Heart left ventricle (tissue), 16 donors: ENCODE measurements at regions not wholly inside any gene's neighbourhood (a gene's known extent, or its start where the extent isn't known, plus 50 kb on each side); places are given as distances from the start of the nearest gene placed in this dataset.

Experiments
- ATAC-seq, 4 donors: fragments of 200-7000 bp; cut with Tn5 transposase; one replicate each; pipeline ENCODE4 v1.9.1; 2020 to 2022; ENCODE audit warnings: moderate library complexity in 4 of 4, mild to moderate bottlenecking in 3 of 4, moderate number of reproducible peaks in 1 of 4
- DNase-seq, 5 donors: peaks; one replicate each; pipeline ENCODE4 v3.0.0-alpha.2; 2020
- H3K27ac ChIP-seq, 12 donors: fragments of 200-600 bp; sonication (generic) in 4 of 12; one replicate each; pipeline versions ENCODE4 v1.5.0 to v1.8.0; 2016 to 2022; ENCODE audit warnings: mild to moderate bottlenecking in 2 of 12
- H3K27me3 ChIP-seq, 9 donors: fragments of 200-600 bp; sonication (generic) in 2 of 9; one replicate each; pipeline versions ENCODE4 v1.5.1 to v1.8.0; 2016 to 2022; ENCODE audit warnings: mild to moderate bottlenecking in 3 of 9
- H3K36me3 ChIP-seq, 9 donors: fragments of 200-600 bp; sonication (generic) in 2 of 9; one replicate each; pipeline versions ENCODE4 v1.5.0 to v1.8.0; 2018 to 2022; ENCODE audit warnings: mild to moderate bottlenecking in 2 of 9
- H3K4me1 ChIP-seq, 12 donors: fragments of 200-600 bp; sonication (generic) in 4 of 12; one replicate each; pipeline versions ENCODE4 v1.5.0 to v1.8.0; 2016 to 2022; ENCODE audit warnings: mild to moderate bottlenecking in 3 of 12
- H3K4me3 ChIP-seq, 12 donors: fragments of 200-600 bp; sonication (generic) in 4 of 12; one replicate each; pipeline versions ENCODE4 v1.5.0 to v1.8.0; 2017 to 2022; ENCODE audit warnings: mild to moderate bottlenecking in 9 of 12, moderate library complexity in 4 of 12
- H3K9me3 ChIP-seq, 12 donors: fragments of 200-600 bp; sonication (generic) in 4 of 12; one replicate each; pipeline versions ENCODE4 v1.5.0 to v1.8.0; 2016 to 2022; ENCODE audit warnings: mild to moderate bottlenecking in 1 of 12
- CTCF ChIP-seq, 12 donors: fragments of 200-600 bp; sonication (generic) in 4 of 12; IDR thresholded peaks; one replicate each; pipeline versions ENCODE4 v1.5.0 to v1.8.0; 2018 to 2022; ENCODE audit warnings: antibody characterized with exemption in 12 of 12, mild to moderate bottlenecking in 5 of 12
- POLR2A ChIP-seq, 2 donors: fragments of 450-650 bp; IDR thresholded peaks; one replicate each; pipeline ENCODE4 v1.6.1; 2017; ENCODE audit warnings: antibody characterized with exemption in 2 of 2, mild to moderate bottlenecking in 2 of 2, moderate library complexity in 2 of 2
- whole genome bisulfite sequencing, 4 donors: extraction: QIAGEN DNeasy Blood & Tissue Kit in 2 of 4; methylation state at CpG; one replicate each; pipeline versions ENCODE4 v1.1.5 to v1.1.7; 2013 to 2018; 5-methylcytosine and 5-hydroxymethylcytosine counted together
- intact Hi-C, 10 donors: fragments of 100-400 bp; cut with DNase I; formaldehyde crosslinking; loops; one replicate each; pipeline versions ENCODE4 v1.11.1 to v1.14.2; 2022
- donor health status: ischemic (EF 13 %, LVEDD 7.1; RV severe dilation, severe dysfunction).
- donor health status: healthy with polysubstance abuse.
- donor health status: DM: no; HTN: yes; CAD: no.
- donor health status: DM: no; HTN: no; CAD: no.
- donor health status: ischemic (EF 25% LVEDD 6.9; RV normal size, moderate dysfunction).
- donor health status: ischemic (EF 25% LVEDD 5.7; RV mildly dilated, moderate dysfunction).
- donor health status: healthy.
- donor health status: DM: yes; HTN: yes; CAD: no.
- donor health status: ischemic (EF 35%, LVEDD 5.7; RV mildly dilated, moderate dysfunction).
- donor health status: nonischemic (EF 11% LVEDD 7.7; RV severe dilation, severe dysfunction).
- donor health status: DM: yes; HTN: yes; CAD: no.
- donor health status: PGD.
- donor health status: ischemic (EF 29% LVEDD 5.4; RV normal size, mild dysfunction).
- donor health status: nonischemic (EF 23%, LVEDD 6.1; RV moderate dilation, normal function).

GRCh38 chr2:9156483-9156882 lies 50.1 kb upstream of the ASAP2 start:
- no peak for ATAC-seq

GRCh38 chr2:9154061-9154460 lies 52.6 kb upstream of the ASAP2 start:
- intact Hi-C loops = loop anchor here in 1 of 10 donors (5.0 kb wide), 1 partner anchor 38 kb away; no protein-coding TSS in a partner anchor
- no peak overlapping the region for H3K27ac ChIP-seq
- ATAC-seq (no peak), DNase-seq (no peak)
- WGBS, 4 donors = 97 to 100% (median 99%) methylated on average over 2 of the region's 2 CpGs
- H3K27me3 ChIP-seq = no peaks in the 10 kb centered on the region
- H3K4me1 ChIP-seq = peaks cover 0 to 12% (median 0%) of the 10 kb centered on the region in 12 donors
- H3K9me3 ChIP-seq = peaks cover 0 to 3% (median 0%) of the 10 kb centered on the region in 12 donors
- no peaks in the 10 kb centered on the region for H3K36me3 ChIP-seq
- TF ChIP-seq POLR2A (IDR thresholded peaks at IDR 0.05) (no peak), CTCF (IDR thresholded peaks at IDR 0.05) (no peak)
- no peak overlapping the region for H3K4me3 ChIP-seq

More at GRCh38 chr2:9156483-9156882, 50.1 kb upstream of the ASAP2 start:
- intact Hi-C loops = no loop called here
- no peak for DNase-seq
- WGBS, 4 donors = 95 to 96% (median 95%) methylated on average over 3 of the region's 3 CpGs
- Histone ChIP-seq H3K27ac (no peak overlapping the region), H3K27me3 (no peaks in the 10 kb centered on the region), H3K4me3 (no peak overlapping the region), H3K36me3 (no peaks in the 10 kb centered on the region), H3K9me3 (peaks cover 0 to 3% (median 0%) of the 10 kb centered on the region in 12 donors), H3K4me1 (peaks cover 0 to 12% (median 0%) of the 10 kb centered on the region in 12 donors)
- TF ChIP-seq CTCF (IDR thresholded peaks at IDR 0.05) = no peak
- TF ChIP-seq POLR2A (IDR thresholded peaks at IDR 0.05) = no peak

GRCh38 chr2:9153643-9153980 lies 53.0 kb upstream of the ASAP2 start:
- H3K4me1 ChIP-seq = peaks cover 0 to 12% (median 0%) of the 10 kb centered on the region in 12 donors
- peaks cover 0 to 3% (median 0%) of the 10 kb centered on the region in 12 donors for H3K9me3 ChIP-seq
- TF ChIP-seq CTCF (IDR thresholded peaks at IDR 0.05) (no peak), POLR2A (IDR thresholded peaks at IDR 0.05) (no peak)
- DNase-seq = no peak
- no peak overlapping the region for H3K27ac ChIP-seq
- intact Hi-C loops = loop anchor here in 1 of 10 donors (5.0 kb wide), 1 partner anchor 39 kb away; no protein-coding TSS in a partner anchor
- no peak for ATAC-seq
- H3K36me3 ChIP-seq = no peaks in the 10 kb centered on the region
- H3K27me3 ChIP-seq = no peaks in the 10 kb centered on the region
- H3K4me3 ChIP-seq = no peak overlapping the region
- 89 to 95% (median 93%) methylated on average over 4 of the region's 4 CpGs for WGBS, 4 donors

- Histone ChIP-seq H3K4me1 (peaks cover 0 to 12% (median 0%) of the 10 kb centered on the region in 12 donors), H3K36me3 (no peaks in the 10 kb centered on the region), H3K27ac (no peak overlapping the region), H3K27me3 (no peaks in the 10 kb centered on the region), H3K9me3 (peaks cover 0 to 3% (median 0%) of the 10 kb centered on the region in 12 donors), H3K4me3 (no peak overlapping the region)
- TF ChIP-seq CTCF (IDR thresholded peaks at IDR 0.05) = no peak
- TF ChIP-seq POLR2A (IDR thresholded peaks at IDR 0.05) = no peak
- ATAC-seq (peak; percentile 39 to 59 (median 45)), DNase-seq (no peak)
- 26 to 40% (median 32%) methylated on average over 17 of the region's 17 CpGs for WGBS, 4 donors
- intact Hi-C loops = loop anchor here in 1 of 10 donors (5.0 kb wide), 1 partner anchor 39 kb away; no protein-coding TSS in a partner anchor
Measured at GRCh38 chr2:9152975-9153642, 53.5 kb upstream of the ASAP2 start.
